ENCODE measurements at regions not wholly inside any gene's neighbourhood (a gene's known extent, or its start where the extent isn't known, plus 50 kb on each side); places are given as distances from the start of the nearest gene placed in this dataset.

- Histone ChIP-seq H3K4me3 (no peak overlapping the region), H3K4me2 (ENCODE audit: control insufficient read depth, insufficient read depth) (no peak overlapping the region), H2AFZ (ENCODE audit: control insufficient read depth, low read depth, low read length) (no peak overlapping the region), H3K27me3 (replicated peaks in 1 of 2; ENCODE audit: control insufficient read depth in 2 of 2, insufficient read depth in 2 of 2, low read length in 1 of 2) (no peaks in the 10 kb centered on the region), H3K79me2 (ENCODE audit: control insufficient read depth, insufficient read depth, low read length) (no peaks in the 10 kb centered on the region), H4K20me1 (ENCODE audit: control insufficient read depth, insufficient read depth) (no peaks in the 10 kb centered on the region), H3K9me3 (replicated peaks; ENCODE audit: control insufficient read depth, insufficient read depth, low read length) (no peaks in the 10 kb centered on the region), H3K4me1 (ENCODE audit: control insufficient read depth, insufficient read depth, low read length) (no peaks in the 10 kb centered on the region), H3K9ac (ENCODE audit: control insufficient read depth, insufficient read depth, low read length) (no peak overlapping the region), H3K36me3 (ENCODE audit: control insufficient read depth in 2 of 2, insufficient read depth in 2 of 2, low read length in 1 of 2) (no peaks in the 10 kb centered on the region), H3K27ac (ENCODE audit: control insufficient read depth, insufficient read depth) (no peak overlapping the region)
- SMC1A ChIA-PET (ENCODE audit: uncharacterized antibody, unreplicated experiment): no interaction called here
- ATAC-seq (no peak), FAIRE-seq (no peak), DNase-seq (ENCODE audit: low read depth, low spot score) (no peak)
- POLR2A ChIA-PET: no interaction called here
- RAD21 ChIA-PET (ENCODE audit: unreplicated experiment): no interaction called here
- in situ Hi-C loops (cut with MboI): no loop called here
- CTCF ChIA-PET: no interaction called here
- BruUV-seq (replicated peaks): no TSS peak
- intact Hi-C loops (cut with micrococcal nuclease; ENCODE audit: unreplicated experiment): no loop called here
- WGBS (ENCODE audit: insufficient coverage, insufficient replicate concordance, low lambda C conversion rate, missing lambda C conversion rate): 15% methylated on average over 4 of the region's 4 CpGs
- TF ChIP-seq FOXM1 (IDR thresholded peaks at IDR 0.05; ENCODE audit: low read depth, low read length): no peak
- TF ChIP-seq CEBPZ (IDR thresholded peaks at IDR 0.05; ENCODE audit: low read depth, low read length): no peak
- no peak for TF ChIP-seq GATAD2B (conservative IDR thresholded peaks at IDR 0.05; ENCODE audit: low read depth)
- TF ChIP-seq TBL1XR1 (IDR thresholded peaks at IDR 0.05; ENCODE audit: low read depth, low read length): no peak
- TF ChIP-seq ZBTB11 (CRISPR knock-in tag; IDR thresholded peaks at IDR 0.05): no peak
- TF ChIP-seq ZNF687 (IDR thresholded peaks at IDR 0.05): no peak
- TF ChIP-seq PAX5 (IDR thresholded peaks at IDR 0.05; ENCODE audit: borderline replicate concordance, low read depth, low read length): no peak
- no peak for TF ChIP-seq ZNF207 (IDR thresholded peaks at IDR 0.05; ENCODE audit: borderline replicate concordance)
- no peak for TF ChIP-seq FOXK2 (IDR thresholded peaks at IDR 0.05)
- TF ChIP-seq MTA2 (IDR thresholded peaks at IDR 0.05; ENCODE audit: low read depth): no peak
- TF ChIP-seq IRF4 (IDR thresholded peaks at IDR 0.05; ENCODE audit: low read depth, low read length): no peak
- TF ChIP-seq, protein P1, sequence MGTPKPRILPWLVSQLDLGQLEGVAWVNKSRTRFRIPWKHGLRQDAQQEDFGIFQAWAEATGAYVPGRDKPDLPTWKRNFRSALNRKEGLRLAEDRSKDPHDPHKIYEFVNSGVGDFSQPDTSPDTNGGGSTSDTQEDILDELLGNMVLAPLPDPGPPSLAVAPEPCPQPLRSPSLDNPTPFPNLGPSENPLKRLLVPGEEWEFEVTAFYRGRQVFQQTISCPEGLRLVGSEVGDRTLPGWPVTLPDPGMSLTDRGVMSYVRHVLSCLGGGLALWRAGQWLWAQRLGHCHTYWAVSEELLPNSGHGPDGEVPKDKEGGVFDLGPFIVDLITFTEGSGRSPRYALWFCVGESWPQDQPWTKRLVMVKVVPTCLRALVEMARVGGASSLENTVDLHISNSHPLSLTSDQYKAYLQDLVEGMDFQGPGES (IDR thresholded peaks at IDR 0.05): no peak
- TF ChIP-seq CREB1 (IDR thresholded peaks at IDR 0.05; ENCODE audit: low read depth): no peak
- TF ChIP-seq CREM (IDR thresholded peaks at IDR 0.05; ENCODE audit: low read depth): no peak
- TF ChIP-seq NR2C1 (IDR thresholded peaks at IDR 0.05): no peak
Observed at GRCh38 chr10:28906415-28906814, 229.1 kb downstream of the BAMBI start.

All from GM12878 (cell line).